Upper lobe of left lung (tissue), 4 donors: ENCODE measurements at regions not wholly inside any gene's neighbourhood (a gene's known extent, or its start where the extent isn't known, plus 50 kb on each side); places are given as distances from the start of the nearest gene placed in this dataset.

Source experiments
- CTCF ChIP-seq, 6 experiments: fragments of 450-650 bp in 4 of 6; fragments of 200-600 bp in 2 of 6; sonication (generic) in 2 of 6; IDR thresholded peaks; one replicate each; pipeline ENCODE4 v1.5.1; 2016 to 2019; ENCODE audit warnings: antibody characterized with exemption in 6 of 6
- POLR2A ChIP-seq, 4 donors: fragments of 450-650 bp; IDR thresholded peaks; one replicate each; pipeline ENCODE4 v1.5.1; 2016 to 2017; ENCODE audit warnings: antibody characterized with exemption in 4 of 4, mild to moderate bottlenecking in 2 of 4

DNA sequence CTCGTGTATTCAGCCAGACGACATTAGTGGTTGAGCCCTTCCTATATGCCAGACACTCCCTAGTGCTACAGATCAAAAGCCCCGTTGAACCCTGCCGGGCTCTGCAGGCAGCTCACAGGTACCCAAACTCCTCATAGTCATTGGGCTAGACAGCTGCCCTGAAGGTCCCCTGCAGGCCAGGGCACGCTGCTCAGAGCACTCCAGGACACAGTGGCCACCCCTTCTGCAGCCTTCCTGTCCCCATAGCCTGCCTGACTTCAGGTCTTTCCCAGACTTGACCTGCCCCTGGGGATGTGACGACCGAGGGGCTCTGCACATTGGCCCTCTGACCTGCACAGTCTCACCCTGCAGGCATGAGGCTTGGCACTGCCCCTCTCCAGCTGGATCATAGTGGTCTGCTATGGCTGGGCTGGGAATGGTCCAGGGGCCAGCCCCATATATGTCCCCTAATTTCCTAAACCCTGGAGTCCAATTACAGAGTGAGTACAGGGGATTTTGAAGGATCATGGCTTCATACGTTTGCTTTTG, 64.2 kb upstream of the UBAC2 start:
- no peak for TF ChIP-seq POLR2A (IDR thresholded peaks at IDR 0.05)
- no peak for TF ChIP-seq CTCF (IDR thresholded peaks at IDR 0.05)
